ENCODE measurements at regions not wholly inside any gene's neighbourhood (a gene's known extent, or its start where the extent isn't known, plus 50 kb on each side); places are given as distances from the start of the nearest gene placed in this dataset.

GRCh38 chr2:239777219-239777618 is 247.9 kb downstream of the NDUFA10 start:
- no peak for DNase-seq

- DNase-seq: no peak
Measured at GRCh38 chr2:239776436-239777005, 248.6 kb downstream of the NDUFA10 start.

- DNase-seq: peak; percentile 10
Measured at GRCh38 chr2:239775623-239776435, 249.3 kb downstream of the NDUFA10 start.

- DNase-seq: no peak
Measured at GRCh38 chr2:239774933-239775622, 250.1 kb downstream of the NDUFA10 start.

GRCh38 chr2:239774142-239774462 is 251.0 kb downstream of the NDUFA10 start:
- DNase-seq: no peak

- no peak for DNase-seq
Measured at GRCh38 chr2:239773228-239774141, 251.7 kb downstream of the NDUFA10 start.

GRCh38 chr2:239772721-239773120 is 252.4 kb downstream of the NDUFA10 start:
- DNase-seq: no peak

GRCh38 chr2:239770246-239770639 is 254.9 kb downstream of the NDUFA10 start:
- DNase-seq: no peak

- no peak for DNase-seq
Measured at GRCh38 chr2:239769554-239770245, 255.4 kb downstream of the NDUFA10 start.

GRCh38 chr2:239768907-239769553 is 256.1 kb downstream of the NDUFA10 start:
- no peak for DNase-seq

- no peak for DNase-seq
Measured at GRCh38 chr2:239768031-239768790, 256.9 kb downstream of the NDUFA10 start.

GRCh38 chr2:239767021-239767905 is 257.9 kb downstream of the NDUFA10 start:
- no peak for DNase-seq

- DNase-seq: no peak
Measured at GRCh38 chr2:239765911-239766310, 259.2 kb downstream of the NDUFA10 start.

GRCh38 chr2:239765076-239765845 is 259.9 kb downstream of the NDUFA10 start:
- DNase-seq: no peak

GRCh38 chr2:239763433-239764097 is 261.6 kb downstream of the NDUFA10 start:
- DNase-seq: no peak

GRCh38 chr2:239762655-239763269 is 262.4 kb downstream of the NDUFA10 start:
- no peak for DNase-seq

- no peak for DNase-seq
Measured at GRCh38 chr2:239762106-239762505, 263.0 kb downstream of the NDUFA10 start.

- DNase-seq: no peak
Measured at GRCh38 chr2:239760596-239760995, 264.5 kb downstream of the NDUFA10 start.
